GM23248 (cell line): ENCODE measurements at regions not wholly inside any gene's neighbourhood (a gene's known extent, or its start where the extent isn't known, plus 50 kb on each side); places are given as distances from the start of the nearest gene placed in this dataset.

ENCODE experiments used
- EZH2 ChIP-seq: fragments of 200-600 bp; sonication (generic); IDR thresholded peaks from 2 replicates; pipeline ENCODE4 v1.6.1; 2018; ENCODE audit warnings: antibody characterized with exemption, mild to moderate bottlenecking; ENCODE audit not compliant: insufficient read depth, poor library complexity, severe bottlenecking
- EZH2phosphoT487 ChIP-seq: fragments of 200-600 bp; sonication (generic); IDR thresholded peaks from 2 replicates; pipeline ENCODE4 v1.6.1; 2018; ENCODE audit warnings: antibody characterized with exemption, moderate library complexity, mild to moderate bottlenecking, low read depth; ENCODE audit not compliant: insufficient read depth

- TF ChIP-seq EZH2: no peak
- no peak for TF ChIP-seq EZH2phosphoT487
Measured at GRCh38 chr6:94184666-94185464, 765.5 kb upstream of the EPHA7 start.
